Suprapubic skin (tissue), 3 donors: ENCODE measurements at regions not wholly inside any gene's neighbourhood (a gene's known extent, or its start where the extent isn't known, plus 50 kb on each side); places are given as distances from the start of the nearest gene placed in this dataset.

Experiments
- CTCF ChIP-seq, 2 donors: fragments of 200-600 bp in 1 of 2; fragments of 450-650 bp in 1 of 2; sonication (generic) in 1 of 2; IDR thresholded peaks; one replicate each; pipeline ENCODE4 v1.5.1; 2016 to 2019; ENCODE audit warnings: antibody characterized with exemption in 2 of 2, mild to moderate bottlenecking in 1 of 2, moderate library complexity in 1 of 2
- EP300 ChIP-seq: sonication (generic); formaldehyde crosslinking; IDR thresholded peaks from one replicate; pipeline ENCODE4 v1.6.1; 2017; ENCODE audit warnings: antibody characterized with exemption
- POLR2A ChIP-seq, 2 donors: fragments of 450-650 bp; IDR thresholded peaks; one replicate each; pipeline ENCODE4 v1.6.1; 2017; ENCODE audit warnings: antibody characterized with exemption in 2 of 2, mild to moderate bottlenecking in 2 of 2, moderate library complexity in 2 of 2

- no peak for TF ChIP-seq CTCF (IDR thresholded peaks at IDR 0.05)
- TF ChIP-seq POLR2A (IDR thresholded peaks at IDR 0.05), result no peak
- no peak for TF ChIP-seq EP300
Measured at GRCh38 chr7:423312-424260, 96.1 kb downstream of the PDGFA start.
